ENCODE measurements at regions not wholly inside any gene's neighbourhood (a gene's known extent, or its start where the extent isn't known, plus 50 kb on each side); places are given as distances from the start of the nearest gene placed in this dataset.

DNA sequence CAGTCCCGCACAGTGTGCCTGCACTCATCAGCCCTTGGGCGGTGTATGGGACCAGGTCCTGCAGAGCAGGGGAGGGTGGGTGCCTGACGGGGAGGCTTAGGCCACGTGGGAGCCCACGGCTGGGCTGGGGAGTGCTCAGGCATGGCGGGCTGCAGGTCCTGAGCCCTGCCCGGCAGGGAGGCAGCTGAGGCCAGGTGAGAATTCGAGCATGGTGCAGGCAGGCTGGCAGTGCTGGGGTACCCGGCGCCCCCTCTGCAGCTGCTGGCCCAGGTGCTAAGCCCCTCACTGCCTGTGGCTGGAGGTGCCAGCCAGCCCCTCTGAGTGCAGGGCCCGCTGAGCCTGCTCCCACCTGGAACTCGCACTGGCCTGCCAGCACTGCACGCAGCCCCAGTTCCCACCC lies 630.9 kb upstream of the PCDH20 start:
- H3K79me2 ChIP-seq (ENCODE audit: control insufficient read depth, low read length): no peaks in the 10 kb centered on the region
- no peaks in the 10 kb centered on the region for H3K27me3 ChIP-seq (ENCODE audit: control insufficient read depth, low read length)
- TF ChIP-seq EZH2phosphoT487 (IDR thresholded peaks at IDR 0.05; ENCODE audit: borderline replicate concordance, low read length) (no peak), CTCF (IDR thresholded peaks at IDR 0.05; ENCODE audit: low read depth, low read length, poor library complexity, severe bottlenecking) (no peak)

GRCh38 chr13:62043600-62043999 lies 628.0 kb upstream of the PCDH20 start:
- Histone ChIP-seq H3K36me3 (ENCODE audit: control insufficient read depth, low read length) (no peaks in the 10 kb centered on the region), H4K20me1 (ENCODE audit: control insufficient read depth, insufficient read depth, low read depth, low read length) (no peaks in the 10 kb centered on the region), H3K79me2 (ENCODE audit: control insufficient read depth, low read length) (no peaks in the 10 kb centered on the region), H3K4me2 (ENCODE audit: low read length) (no peak overlapping the region), H3K4me3 (ENCODE audit: low read length) (no peak overlapping the region), H3K27ac (ENCODE audit: low read depth, low read length) (no peak overlapping the region), H3K27me3 (ENCODE audit: control insufficient read depth, low read length) (no peaks in the 10 kb centered on the region), H3F3A (ENCODE audit: control insufficient read depth, insufficient read depth) (no peaks in the 10 kb centered on the region), H3K9me2 (replicated peaks; ENCODE audit: control insufficient read depth, low read length) (no peaks in the 10 kb centered on the region), H3K9me3 (ENCODE audit: control insufficient read depth, insufficient read depth, low read length) (no peaks in the 10 kb centered on the region; the same call in 1 of the 2 replicates), H3K4me1 (ENCODE audit: control insufficient read depth, low read length) (no peaks in the 10 kb centered on the region)
- no peak for TF ChIP-seq CTCF (IDR thresholded peaks at IDR 0.05; ENCODE audit: low read depth, low read length, poor library complexity, severe bottlenecking)
- no peak for TF ChIP-seq EZH2phosphoT487 (IDR thresholded peaks at IDR 0.05; ENCODE audit: borderline replicate concordance, low read length)

More for the DNA sequence above, 630.9 kb upstream of the PCDH20 start:
- Histone ChIP-seq H4K20me1 (ENCODE audit: control insufficient read depth, insufficient read depth, low read depth, low read length) (no peaks in the 10 kb centered on the region), H3K4me2 (ENCODE audit: low read length) (no peak overlapping the region), H3K9me2 (replicated peaks; ENCODE audit: control insufficient read depth, low read length) (no peaks in the 10 kb centered on the region), H3F3A (ENCODE audit: control insufficient read depth, insufficient read depth) (no peaks in the 10 kb centered on the region), H3K4me3 (ENCODE audit: low read length) (no peak overlapping the region), H3K36me3 (ENCODE audit: control insufficient read depth, low read length) (no peaks in the 10 kb centered on the region), H3K9me3 (ENCODE audit: control insufficient read depth, insufficient read depth, low read length) (no peaks in the 10 kb centered on the region; the same call in 1 of the 2 replicates), H3K27ac (ENCODE audit: low read depth, low read length) (no peak overlapping the region), H3K4me1 (ENCODE audit: control insufficient read depth, low read length) (no peaks in the 10 kb centered on the region)

DNA sequence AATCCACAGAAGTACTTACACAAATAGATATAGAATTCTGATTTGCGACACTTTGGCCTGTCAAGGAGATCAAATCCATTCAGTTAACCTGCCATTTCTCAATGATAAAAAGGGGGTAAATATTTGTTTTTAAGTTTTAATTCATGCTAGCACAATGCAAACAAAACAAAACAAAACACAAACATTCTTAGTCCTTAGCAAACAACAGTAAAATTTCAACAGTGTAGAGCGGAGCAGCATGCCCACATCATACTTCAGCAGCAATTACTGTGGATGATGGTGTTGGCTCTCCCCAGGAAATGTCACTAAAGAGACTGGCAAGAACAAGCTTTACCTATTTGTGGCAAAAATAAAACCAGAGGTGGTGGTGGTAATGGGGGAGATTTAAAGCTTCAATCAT lies 625.2 kb upstream of the PCDH20 start:
- Histone ChIP-seq H3F3A (ENCODE audit: control insufficient read depth, insufficient read depth) (no peaks in the 10 kb centered on the region), H3K4me2 (ENCODE audit: low read length) (no peak overlapping the region), H3K9me3 (ENCODE audit: control insufficient read depth, insufficient read depth, low read length) (no peaks in the 10 kb centered on the region; the same call in 1 of the 2 replicates), H3K4me1 (ENCODE audit: control insufficient read depth, low read length) (no peaks in the 10 kb centered on the region), H3K9me2 (replicated peaks; ENCODE audit: control insufficient read depth, low read length) (no peaks in the 10 kb centered on the region), H3K36me3 (ENCODE audit: control insufficient read depth, low read length) (no peaks in the 10 kb centered on the region), H3K79me2 (ENCODE audit: control insufficient read depth, low read length) (no peaks in the 10 kb centered on the region), H3K27me3 (ENCODE audit: control insufficient read depth, low read length) (no peaks in the 10 kb centered on the region), H3K27ac (ENCODE audit: low read depth, low read length) (no peak overlapping the region), H3K4me3 (ENCODE audit: low read length) (no peak overlapping the region), H4K20me1 (ENCODE audit: control insufficient read depth, insufficient read depth, low read depth, low read length) (no peaks in the 10 kb centered on the region)
- TF ChIP-seq CTCF (IDR thresholded peaks at IDR 0.05; ENCODE audit: low read depth, low read length, poor library complexity, severe bottlenecking): no peak
- TF ChIP-seq EZH2phosphoT487 (IDR thresholded peaks at IDR 0.05; ENCODE audit: borderline replicate concordance, low read length): no peak
